Heart right ventricle (tissue), 16 donors: ENCODE measurements at regions not wholly inside any gene's neighbourhood (a gene's known extent, or its start where the extent isn't known, plus 50 kb on each side); places are given as distances from the start of the nearest gene placed in this dataset.
"Not testable (repeated sequence)": the region's sequence is repeated elsewhere in the genome, so short reads cannot be mapped to it uniquely, and the experiment has no call there.

Experiments
- ATAC-seq, 8 donors: fragments of 200-7000 bp; cut with Tn5 transposase; one replicate each; pipeline ENCODE4 v1.9.1; 2020; ENCODE audit warnings: mild to moderate bottlenecking in 8 of 8, moderate library complexity in 8 of 8, moderate number of reproducible peaks in 1 of 8
- DNase-seq, 2 donors: peaks; one replicate each; pipeline ENCODE4 v3.0.0-alpha.2; 2020
- H3K27ac ChIP-seq, 10 donors: fragments of 200-600 bp; sonication (generic) in 2 of 10; one replicate each; pipeline versions ENCODE4 v1.5.0 to v1.8.0; 2020 to 2022; ENCODE audit warnings: mild to moderate bottlenecking in 3 of 10
- H3K27me3 ChIP-seq, 7 donors: fragments of 200-600 bp; one replicate each; pipeline ENCODE4 v1.8.0; 2021 to 2022; ENCODE audit warnings: mild to moderate bottlenecking in 2 of 7
- H3K36me3 ChIP-seq, 9 donors: fragments of 200-600 bp; sonication (generic) in 1 of 9; one replicate each; pipeline versions ENCODE4 v1.5.0 to v1.8.0; 2020 to 2022; ENCODE audit warnings: mild to moderate bottlenecking in 2 of 9
- H3K4me1 ChIP-seq, 9 donors: fragments of 200-600 bp; sonication (generic) in 1 of 9; one replicate each; pipeline versions ENCODE4 v1.5.0 to v1.8.0; 2020 to 2022; ENCODE audit warnings: mild to moderate bottlenecking in 4 of 9
- H3K4me3 ChIP-seq, 10 donors: fragments of 200-600 bp; sonication (generic) in 2 of 10; one replicate each; pipeline versions ENCODE4 v1.5.0 to v1.8.0; 2020 to 2022; ENCODE audit warnings: mild to moderate bottlenecking in 7 of 10, moderate library complexity in 2 of 10
- H3K9me3 ChIP-seq, 11 donors: fragments of 200-600 bp in 10 of 11; sonication (generic) in 2 of 11; one replicate each; pipeline versions ENCODE4 v1.5.0 to v1.8.0; 2013 to 2022; ENCODE audit warnings: mild to moderate bottlenecking in 2 of 11, control low read depth in 1 of 11, moderate library complexity in 1 of 11
- WGBS, 2 donors: extraction: QIAGEN DNeasy Blood & Tissue Kit; methylation state at CpG; one replicate each; pipeline ENCODE4 v1.1.7; 2013; ENCODE audit warnings: inconsistent platforms in 1 of 2; 5-methylcytosine and 5-hydroxymethylcytosine counted together
- intact Hi-C, 10 donors: fragments of 100-400 bp; cut with DNase I; formaldehyde crosslinking; loops; one replicate each; pipeline versions ENCODE4 v1.11.1 to v1.14.2; 2022
- TF ChIP-seq, protein P1 (sequence below), 9 donors: fragments of 200-600 bp; sonication (generic) in 2 of 9; IDR thresholded peaks; one replicate each; pipeline versions ENCODE4 v1.5.0 to v1.8.0; 2021 to 2022; ENCODE audit warnings: antibody characterized with exemption in 9 of 9, mild to moderate bottlenecking in 5 of 9, moderate library complexity in 1 of 9
- donor health status: Arrhythmogenic right ventricular cardiomyopathy.
- donor health status: ischemic (EF 13 %, LVEDD 7.1; RV severe dilation, severe dysfunction).
- donor health status: healthy with polysubstance abuse.
- donor health status: DM: no; HTN: yes; CAD: no.
- donor health status: DM: no; HTN: no; CAD: no.
- donor health status: ischemic (EF 25% LVEDD 6.9; RV normal size, moderate dysfunction).
- donor health status: ischemic (EF 25% LVEDD 5.7; RV mildly dilated, moderate dysfunction).
- donor health status: healthy.
- donor health status: DM: yes; HTN: yes; CAD: no.
- donor health status: Ischemic cardiomyopathy.
- donor health status: ischemic (EF 35%, LVEDD 5.7; RV mildly dilated, moderate dysfunction).
- donor health status: nonischemic (EF 11% LVEDD 7.7; RV severe dilation, severe dysfunction).
- donor health status: DM: yes; HTN: yes; CAD: no.
- donor health status: PGD.
- donor health status: ischemic (EF 29% LVEDD 5.4; RV normal size, mild dysfunction).
- donor health status: nonischemic (EF 23%, LVEDD 6.1; RV moderate dilation, normal function).

DNA sequence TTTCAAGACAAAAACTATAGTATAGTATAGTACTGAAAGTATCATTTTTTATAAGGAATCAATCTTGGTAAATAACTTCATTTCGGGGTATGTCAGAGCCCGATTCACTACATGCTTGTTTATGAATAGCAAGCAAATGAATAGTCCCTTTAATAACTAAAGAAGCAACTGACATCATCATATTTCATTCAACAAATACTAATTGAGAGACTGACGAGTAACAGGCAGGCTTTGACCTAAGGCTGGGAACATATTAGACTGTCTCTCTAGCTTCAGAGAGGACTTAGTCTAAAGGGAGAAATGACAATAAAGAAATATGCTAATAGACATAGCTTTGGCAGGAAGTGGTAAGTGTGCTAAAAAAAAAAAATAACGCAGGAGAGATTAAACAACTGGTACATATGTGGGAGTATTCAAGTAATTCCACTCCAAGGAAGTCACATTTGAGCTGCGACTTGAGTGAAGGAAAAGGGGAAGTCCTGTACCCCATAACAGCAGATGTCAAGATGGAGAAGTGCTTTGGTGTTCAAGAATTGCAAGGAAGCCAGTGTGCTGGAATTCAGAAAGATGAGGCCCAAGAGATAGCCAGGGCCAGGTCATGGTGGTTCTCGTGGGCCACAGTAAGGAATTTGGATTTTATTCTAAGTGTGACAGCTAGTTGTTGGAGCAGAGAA is 284.9 kb downstream of the FBXO8 start:
- DNase-seq (no peak), ATAC-seq (no peak)
- 56 to 65% methylated on average over 6 of the region's 6 CpGs for WGBS, 2 donors
- Histone ChIP-seq H3K4me3 (no peak overlapping the region), H3K27me3 (no peaks in the 10 kb centered on the region), H3K4me1 (no peaks in the 10 kb centered on the region), H3K9me3 (no peaks in the 10 kb centered on the region), H3K27ac (no peak overlapping the region), H3K36me3 (no peaks in the 10 kb centered on the region)
- intact Hi-C loops = loop anchor here in 5 of 10 donors (2.0 to 10.0 kb wide), 5 partner anchors 30 to 564 kb away; no protein-coding TSS in a partner anchor
- TF ChIP-seq, protein P1, sequence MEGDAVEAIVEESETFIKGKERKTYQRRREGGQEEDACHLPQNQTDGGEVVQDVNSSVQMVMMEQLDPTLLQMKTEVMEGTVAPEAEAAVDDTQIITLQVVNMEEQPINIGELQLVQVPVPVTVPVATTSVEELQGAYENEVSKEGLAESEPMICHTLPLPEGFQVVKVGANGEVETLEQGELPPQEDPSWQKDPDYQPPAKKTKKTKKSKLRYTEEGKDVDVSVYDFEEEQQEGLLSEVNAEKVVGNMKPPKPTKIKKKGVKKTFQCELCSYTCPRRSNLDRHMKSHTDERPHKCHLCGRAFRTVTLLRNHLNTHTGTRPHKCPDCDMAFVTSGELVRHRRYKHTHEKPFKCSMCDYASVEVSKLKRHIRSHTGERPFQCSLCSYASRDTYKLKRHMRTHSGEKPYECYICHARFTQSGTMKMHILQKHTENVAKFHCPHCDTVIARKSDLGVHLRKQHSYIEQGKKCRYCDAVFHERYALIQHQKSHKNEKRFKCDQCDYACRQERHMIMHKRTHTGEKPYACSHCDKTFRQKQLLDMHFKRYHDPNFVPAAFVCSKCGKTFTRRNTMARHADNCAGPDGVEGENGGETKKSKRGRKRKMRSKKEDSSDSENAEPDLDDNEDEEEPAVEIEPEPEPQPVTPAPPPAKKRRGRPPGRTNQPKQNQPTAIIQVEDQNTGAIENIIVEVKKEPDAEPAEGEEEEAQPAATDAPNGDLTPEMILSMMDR (IDR thresholded peaks at IDR 0.05) = no peak

DNA sequence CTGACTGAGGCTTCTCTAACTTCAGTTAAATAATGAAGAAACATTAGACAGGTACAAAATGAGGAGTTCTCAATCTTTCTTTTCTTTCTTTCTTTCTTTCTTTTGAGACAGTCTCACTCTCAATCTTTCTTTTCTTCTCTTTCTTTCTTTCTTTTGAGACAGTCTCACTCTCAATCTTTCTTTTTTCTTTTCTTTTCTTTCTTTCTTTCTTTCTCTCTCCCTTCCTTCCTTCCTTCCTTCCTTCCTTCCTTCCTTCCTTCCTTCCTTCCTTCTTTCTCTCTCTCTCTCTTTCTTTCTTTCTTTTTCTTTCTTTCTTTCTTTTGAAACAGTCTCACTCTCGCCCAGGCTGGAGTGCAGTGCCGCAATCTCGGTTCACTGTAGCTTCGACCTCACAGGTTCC is 287.7 kb downstream of the FBXO8 start:
- H3K4me1 ChIP-seq, H3K9me3 ChIP-seq, H3K27me3 ChIP-seq, H3K36me3 ChIP-seq, DNase-seq, ATAC-seq, H3K4me3 ChIP-seq, H3K27ac ChIP-seq: not testable (repeated sequence)
- 94 to 96% methylated on average over 4 of the region's 4 CpGs for WGBS, 2 donors
- intact Hi-C loops = loop anchor here in 4 of 10 donors (10.0 kb wide), 4 partner anchors 159 to 561 kb away; no protein-coding TSS in a partner anchor

DNA sequence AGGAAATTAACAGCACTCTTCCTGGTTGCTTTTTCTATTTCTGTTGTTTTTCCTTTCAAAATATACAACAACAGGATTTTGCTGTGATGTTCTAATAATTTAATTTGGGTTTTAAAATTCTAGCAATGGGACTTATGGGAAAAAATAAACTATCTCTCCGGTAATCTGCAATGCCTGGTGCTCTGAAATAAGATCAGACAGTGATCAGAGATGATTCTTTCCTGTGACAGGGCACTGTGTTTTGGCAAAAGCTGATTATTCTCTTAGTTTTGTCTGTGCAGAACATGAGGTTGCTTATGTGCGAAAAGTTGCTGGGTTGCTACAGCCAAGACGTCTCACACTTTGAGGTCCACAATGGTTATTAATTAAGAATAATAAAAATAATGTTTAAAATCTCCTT is 291.7 kb downstream of the FBXO8 start:
- intact Hi-C loops = loop anchor here in 8 of 10 donors (2.0 to 10.0 kb wide), 9 partner anchors 163 to 557 kb away; no protein-coding TSS in a partner anchor
- WGBS, 2 donors = 85 to 88% methylated on average over 3 of the region's 3 CpGs
- H3K4me3 ChIP-seq = no peak overlapping the region
- DNase-seq (no peak), ATAC-seq (no peak)
- peaks cover 0 to 20% (median 3%) of the 10 kb centered on the region in 9 donors for H3K4me1 ChIP-seq
- TF ChIP-seq, protein P1 (IDR thresholded peaks at IDR 0.05) = no peak
- no peaks in the 10 kb centered on the region for H3K36me3 ChIP-seq
- H3K9me3 ChIP-seq = no peaks in the 10 kb centered on the region
- no peaks in the 10 kb centered on the region for H3K27me3 ChIP-seq
- peak overlapping the region in 1 of 10 donors; percentile 66 for H3K27ac ChIP-seq

DNA sequence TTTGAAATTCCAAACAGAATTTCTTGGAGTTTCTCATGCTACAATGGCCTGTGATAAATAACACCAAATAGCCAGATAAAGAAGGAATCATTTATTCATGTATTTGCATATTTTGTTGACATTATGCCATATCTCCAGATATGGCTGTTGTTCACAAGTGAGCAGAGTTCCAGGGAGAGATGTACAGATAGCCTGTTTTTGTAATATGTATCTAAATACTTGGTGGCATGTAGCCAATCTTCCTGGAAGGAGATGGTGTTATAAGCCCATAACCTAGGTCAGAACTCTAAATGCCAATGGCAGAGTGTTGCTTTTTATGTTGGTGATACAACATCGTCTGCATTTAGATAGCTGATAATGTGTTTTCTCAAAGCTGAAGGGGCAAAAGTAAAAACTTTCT is 292.2 kb downstream of the FBXO8 start:
- peak overlapping the region in 3 of 10 donors; percentile 8 to 22 (median 18) for H3K4me3 ChIP-seq
- peaks cover 0 to 20% (median 3%) of the 10 kb centered on the region in 9 donors for H3K4me1 ChIP-seq
- no peaks in the 10 kb centered on the region for H3K36me3 ChIP-seq
- no peaks in the 10 kb centered on the region for H3K9me3 ChIP-seq
- H3K27ac ChIP-seq = peak overlapping the region in 9 of 10 donors; percentile 4 to 73 (median 58)
- TF ChIP-seq, protein P1 (IDR thresholded peaks at IDR 0.05) = no peak
- peak in 3 of 8 donors; percentile 16 to 38 (median 23) for ATAC-seq
- intact Hi-C loops = loop anchor here in 8 of 10 donors (2.0 to 10.0 kb wide), 9 partner anchors 163 to 557 kb away; no protein-coding TSS in a partner anchor
- no peaks in the 10 kb centered on the region for H3K27me3 ChIP-seq
- 24 to 29% methylated on average over 1 of the region's 1 CpG for WGBS, 2 donors
- DNase-seq = no peak

DNA sequence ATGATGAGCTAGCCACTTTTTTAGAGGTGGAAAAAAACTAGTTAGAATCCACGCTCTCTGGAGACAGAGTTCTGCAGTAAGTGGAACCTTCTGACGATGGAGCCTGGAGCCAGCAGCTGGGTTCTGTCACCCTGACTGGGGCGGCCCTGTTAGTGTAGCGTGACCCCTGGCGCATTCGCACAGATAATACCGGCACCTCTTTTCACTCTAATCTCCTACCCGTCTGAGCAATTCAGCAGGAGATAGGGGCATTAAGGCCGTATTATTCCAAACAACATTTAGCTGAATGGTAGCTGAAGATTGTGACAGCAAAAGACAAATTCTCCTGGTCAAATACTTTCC is 292.6 kb downstream of the FBXO8 start:
- ATAC-seq = peak; percentile 89 to 99 (median 96)
- TF ChIP-seq, protein P1 (IDR thresholded peaks at IDR 0.05) = peak in 5 of 9 donors; percentile 5 to 33 (median 23)

More for the DNA sequence above, 292.6 kb downstream of the FBXO8 start:
- Histone ChIP-seq H3K27ac (peak overlapping the region; percentile 4 to 73 (median 54)), H3K36me3 (no peaks in the 10 kb centered on the region), H3K4me1 (peaks cover 0 to 20% (median 3%) of the 10 kb centered on the region in 9 donors), H3K27me3 (no peaks in the 10 kb centered on the region), H3K4me3 (peak overlapping the region in 7 of 10 donors; percentile 3 to 27 (median 15)), H3K9me3 (no peaks in the 10 kb centered on the region)
- 7 to 22% methylated on average over 9 of the region's 9 CpGs for WGBS, 2 donors
- intact Hi-C loops = loop anchor here in 8 of 10 donors (2.0 to 10.0 kb wide), 9 partner anchors 164 to 556 kb away; no protein-coding TSS in a partner anchor
- peak; percentile 66 to 72 for DNase-seq
